Left ventricle myocardium inferior (tissue), 1 donor: ENCODE measurements at regions not wholly inside any gene's neighbourhood (a gene's known extent, or its start where the extent isn't known, plus 50 kb on each side); places are given as distances from the start of the nearest gene placed in this dataset.

Experiments used
- DNase-seq: peaks from one replicate; pipeline ENCODE4 v3.0.0-alpha.2; 2020
- H3K27ac ChIP-seq: fragments of 200-600 bp; replicated peaks from 2 replicates; pipeline ENCODE4 v1.8.0; 2021
- H3K27me3 ChIP-seq: fragments of 200-600 bp; 2 replicates; pipeline ENCODE4 v1.8.0; 2021; ENCODE audit warnings: low read depth
- H3K36me3 ChIP-seq: fragments of 200-600 bp; 2 replicates; pipeline ENCODE4 v1.8.0; 2021
- H3K4me1 ChIP-seq: fragments of 200-600 bp; 2 replicates; pipeline ENCODE4 v1.8.0; 2021
- H3K4me3 ChIP-seq: fragments of 200-600 bp; 2 replicates; pipeline ENCODE4 v1.8.0; 2021; ENCODE audit warnings: mild to moderate bottlenecking, moderate library complexity
- H3K9me3 ChIP-seq: fragments of 200-600 bp; replicated peaks from 2 replicates; pipeline ENCODE4 v1.8.0; 2021
- intact Hi-C: fragments of 100-400 bp; cut with micrococcal nuclease; formaldehyde crosslinking; loops from one replicate; pipeline ENCODE4 v1.11.0; 2022
- TF ChIP-seq, protein P1 (sequence below): fragments of 200-600 bp; IDR thresholded peaks from 2 replicates; pipeline ENCODE4 v1.8.0; 2021; ENCODE audit warnings: antibody characterized with exemption, mild to moderate bottlenecking, borderline replicate concordance
- donor health status: DM: no; HTN: yes; CAD: no; lungs with severe emphysema.

DNA sequence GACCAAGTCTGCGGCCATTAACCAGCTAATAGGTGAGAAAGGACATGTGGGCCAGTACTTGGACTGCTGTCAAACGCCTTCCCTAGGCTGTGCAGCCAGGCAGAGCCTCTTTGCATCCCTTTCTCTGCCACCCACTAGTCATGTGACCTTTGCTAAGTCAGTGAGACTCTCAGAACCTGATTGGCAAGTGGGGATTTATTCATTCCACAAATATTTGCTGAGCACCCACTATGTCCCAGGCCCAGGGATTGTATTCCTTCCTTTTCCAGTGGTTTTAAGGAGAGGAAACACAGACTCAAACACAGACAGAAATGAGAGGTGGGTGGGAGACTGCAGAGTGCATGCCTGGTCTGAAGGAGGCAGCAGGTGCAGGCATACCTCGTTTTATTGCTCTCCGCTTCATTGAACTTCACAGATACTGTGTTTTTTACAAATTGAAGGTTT is 71.6 kb upstream of the GALNT10 start:
- TF ChIP-seq, protein P1, sequence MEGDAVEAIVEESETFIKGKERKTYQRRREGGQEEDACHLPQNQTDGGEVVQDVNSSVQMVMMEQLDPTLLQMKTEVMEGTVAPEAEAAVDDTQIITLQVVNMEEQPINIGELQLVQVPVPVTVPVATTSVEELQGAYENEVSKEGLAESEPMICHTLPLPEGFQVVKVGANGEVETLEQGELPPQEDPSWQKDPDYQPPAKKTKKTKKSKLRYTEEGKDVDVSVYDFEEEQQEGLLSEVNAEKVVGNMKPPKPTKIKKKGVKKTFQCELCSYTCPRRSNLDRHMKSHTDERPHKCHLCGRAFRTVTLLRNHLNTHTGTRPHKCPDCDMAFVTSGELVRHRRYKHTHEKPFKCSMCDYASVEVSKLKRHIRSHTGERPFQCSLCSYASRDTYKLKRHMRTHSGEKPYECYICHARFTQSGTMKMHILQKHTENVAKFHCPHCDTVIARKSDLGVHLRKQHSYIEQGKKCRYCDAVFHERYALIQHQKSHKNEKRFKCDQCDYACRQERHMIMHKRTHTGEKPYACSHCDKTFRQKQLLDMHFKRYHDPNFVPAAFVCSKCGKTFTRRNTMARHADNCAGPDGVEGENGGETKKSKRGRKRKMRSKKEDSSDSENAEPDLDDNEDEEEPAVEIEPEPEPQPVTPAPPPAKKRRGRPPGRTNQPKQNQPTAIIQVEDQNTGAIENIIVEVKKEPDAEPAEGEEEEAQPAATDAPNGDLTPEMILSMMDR, result no peak
- H3K27ac ChIP-seq, result no peak overlapping the region
- peaks cover 5% of the 10 kb centered on the region for H3K4me1 ChIP-seq
- no peak overlapping the region for H3K4me3 ChIP-seq
- intact Hi-C loops, result no loop called here
- H3K36me3 ChIP-seq, result peaks cover 5% of the 10 kb centered on the region
- H3K9me3 ChIP-seq, result no peaks in the 10 kb centered on the region
- no peaks in the 10 kb centered on the region for H3K27me3 ChIP-seq
- DNase-seq, result no peak

DNA sequence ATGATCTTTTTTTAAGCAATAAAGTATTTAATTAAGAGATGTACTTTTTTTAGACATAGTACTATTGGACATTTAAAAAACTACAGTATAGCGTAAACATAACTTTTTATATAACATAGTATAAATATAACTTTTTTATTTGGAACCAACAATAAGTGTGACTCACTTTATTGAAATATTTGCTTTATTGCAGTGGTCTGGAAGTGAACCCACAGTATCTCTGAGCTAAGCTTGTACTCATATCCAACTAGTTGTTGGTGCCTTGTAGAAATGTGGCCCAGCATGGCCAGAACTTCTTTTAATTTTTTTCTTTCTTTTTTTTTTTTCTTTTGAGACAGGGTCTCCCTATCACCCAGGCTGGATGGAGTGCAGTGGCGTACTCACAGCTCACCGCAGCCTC is 61.5 kb upstream of the GALNT10 start:
- no peak overlapping the region for H3K4me3 ChIP-seq
- no peaks in the 10 kb centered on the region for H3K36me3 ChIP-seq
- no peaks in the 10 kb centered on the region for H3K27me3 ChIP-seq
- TF ChIP-seq, protein P1, result no peak
- intact Hi-C loops, result no loop called here
- peaks cover 9% of the 10 kb centered on the region for H3K9me3 ChIP-seq
- no peak for DNase-seq
- no peak overlapping the region for H3K27ac ChIP-seq
- H3K4me1 ChIP-seq, result peaks cover 21% of the 10 kb centered on the region

DNA sequence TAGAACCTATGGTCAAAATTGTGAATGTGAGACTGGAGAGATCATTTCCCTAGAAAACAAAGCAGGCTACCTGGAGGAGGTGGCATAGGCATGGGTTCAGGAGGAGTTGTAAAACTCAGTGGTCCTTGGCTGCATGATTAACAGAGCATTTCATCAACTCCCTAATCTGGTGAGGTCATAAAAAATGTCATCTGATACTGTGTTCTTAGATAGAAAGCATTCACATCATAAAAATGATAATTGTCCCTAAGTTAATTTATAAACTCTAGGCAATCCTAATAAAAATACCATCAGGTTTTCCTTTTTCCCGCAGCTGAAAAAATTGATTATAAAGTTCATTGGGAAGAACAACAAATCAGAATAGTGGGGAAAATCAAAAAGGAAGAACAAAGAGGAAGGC is 60.6 kb upstream of the GALNT10 start:
- TF ChIP-seq, protein P1, result no peak

DNA sequence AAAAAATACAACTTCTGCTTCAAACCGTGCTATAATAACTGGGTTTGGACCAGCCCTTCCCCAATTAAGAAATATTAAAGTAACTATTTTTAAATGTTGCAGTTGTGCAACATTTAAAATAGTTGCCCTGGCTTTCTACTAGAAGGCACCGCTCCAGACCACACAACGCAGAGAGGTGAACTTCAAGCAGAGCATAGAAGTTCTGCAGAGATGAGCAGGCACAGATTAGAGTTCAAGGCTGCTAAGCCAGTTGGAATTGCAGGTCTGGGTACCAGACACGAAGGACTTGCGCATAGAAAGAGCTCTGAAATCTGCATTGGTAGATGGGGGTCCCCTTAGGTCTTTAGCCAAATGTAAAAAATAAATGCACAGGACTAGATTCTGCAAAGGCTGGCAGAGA is 58.7 kb upstream of the GALNT10 start:
- TF ChIP-seq, protein P1, result no peak
- Histone ChIP-seq H3K27me3 (no peaks in the 10 kb centered on the region), H3K4me1 (peaks cover 21% of the 10 kb centered on the region), H3K27ac (no peak overlapping the region), H3K9me3 (no peaks in the 10 kb centered on the region), H3K36me3 (no peaks in the 10 kb centered on the region), H3K4me3 (no peak overlapping the region)
- intact Hi-C loops, result no loop called here
- DNase-seq, result no peak

More for the DNA sequence above, 60.6 kb upstream of the GALNT10 start:
- no peak for DNase-seq
- Histone ChIP-seq H3K27ac (no peak overlapping the region), H3K36me3 (no peaks in the 10 kb centered on the region), H3K27me3 (no peaks in the 10 kb centered on the region), H3K4me1 (peaks cover 21% of the 10 kb centered on the region), H3K9me3 (peaks cover 3% of the 10 kb centered on the region), H3K4me3 (no peak overlapping the region)
- intact Hi-C loops, result no loop called here

DNA sequence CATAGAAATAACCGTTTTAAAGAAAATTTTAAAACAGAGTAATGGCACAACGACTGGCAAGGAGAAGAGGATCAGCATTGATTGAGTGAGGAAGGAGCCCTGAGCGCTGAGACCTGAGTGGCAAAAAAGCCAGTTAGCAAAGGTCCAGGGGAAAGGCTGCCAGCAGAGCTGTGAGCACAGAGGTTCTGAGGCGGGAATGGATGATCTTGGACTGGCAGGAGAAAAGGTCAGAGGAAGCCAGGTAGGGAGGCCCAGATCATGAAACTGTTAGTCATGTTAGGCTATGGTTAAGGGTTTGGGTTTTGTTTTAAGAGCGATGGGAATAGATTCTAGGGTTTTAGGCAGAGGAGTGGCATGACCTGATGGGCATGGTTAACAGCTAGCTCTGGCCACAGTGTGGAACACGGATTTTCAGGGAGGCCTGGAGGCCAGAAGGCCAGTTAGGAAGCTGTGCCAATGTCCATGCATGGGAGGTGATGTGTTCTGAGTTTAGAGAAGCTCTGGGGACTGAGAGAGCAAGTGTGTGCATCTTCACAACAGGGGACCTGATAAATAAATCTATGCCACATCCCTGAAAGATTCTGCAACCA is 57.7 kb upstream of the GALNT10 start:
- intact Hi-C loops, result no loop called here
- no peak for DNase-seq

More for the DNA sequence above, 57.7 kb upstream of the GALNT10 start:
- Histone ChIP-seq H3K4me3 (no peak overlapping the region), H3K27me3 (no peaks in the 10 kb centered on the region), H3K36me3 (no peaks in the 10 kb centered on the region), H3K27ac (no peak overlapping the region), H3K4me1 (peaks cover 21% of the 10 kb centered on the region), H3K9me3 (no peaks in the 10 kb centered on the region)
- TF ChIP-seq, protein P1, result no peak
